SH-SY5Y (cell line): ENCODE measurements at regions not wholly inside any gene's neighbourhood (a gene's known extent, or its start where the extent isn't known, plus 50 kb on each side); places are given as distances from the start of the nearest gene placed in this dataset.

Source experiments
- GATA2 ChIP-seq: IDR thresholded peaks from 2 replicates; pipeline ENCODE4 v1.6.1; 2011; ENCODE audit warnings: mild to moderate bottlenecking, low read depth, low read length
- GATA3 ChIP-seq: IDR thresholded peaks from 2 replicates; pipeline ENCODE4 v1.6.1; 2011; ENCODE audit warnings: low read depth, mild to moderate bottlenecking, low read length, moderate library complexity

DNA sequence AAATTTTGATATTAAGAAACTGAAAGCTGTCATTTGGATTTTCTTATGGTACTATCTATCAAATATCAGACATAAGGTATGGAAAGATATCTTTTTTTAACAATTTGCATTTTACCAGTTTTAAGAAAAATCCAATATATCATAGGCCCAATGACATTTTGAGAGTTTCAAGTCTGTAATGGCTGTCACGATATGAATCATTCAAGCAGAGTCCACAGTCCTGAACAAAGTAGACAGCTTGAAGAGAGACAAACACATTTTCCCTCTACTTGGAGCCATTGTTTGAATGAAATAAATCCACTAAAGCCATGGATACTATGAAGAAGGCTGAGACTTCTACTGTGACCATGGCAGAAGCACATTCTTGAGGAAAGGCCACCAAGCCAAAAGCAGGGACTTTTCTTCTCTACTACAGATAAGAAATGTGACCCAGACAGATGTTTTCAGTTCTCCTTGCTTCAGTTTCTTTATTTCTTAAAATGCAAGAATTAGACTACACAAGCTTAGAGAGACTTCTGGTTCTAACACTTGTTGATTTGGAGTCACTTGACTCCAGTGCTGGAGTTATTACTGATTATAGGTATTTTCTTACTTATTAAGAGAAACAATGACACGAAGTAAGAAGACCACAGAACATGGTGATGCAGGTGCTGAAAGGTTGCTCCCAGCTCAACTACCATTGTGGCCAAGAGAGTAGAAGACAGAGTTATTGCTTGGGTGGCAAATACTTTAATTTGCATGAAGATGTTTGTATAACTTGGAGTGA lies 429.1 kb downstream of the KIF20B start:
- TF ChIP-seq GATA3 = no peak
- no peak for TF ChIP-seq GATA2
